ENCODE measurements at regions not wholly inside any gene's neighbourhood (a gene's known extent, or its start where the extent isn't known, plus 50 kb on each side); places are given as distances from the start of the nearest gene placed in this dataset.
"Not testable (repeated sequence)": the region's sequence is repeated elsewhere in the genome, so short reads cannot be mapped to it uniquely, and the experiment has no call there.

DNA sequence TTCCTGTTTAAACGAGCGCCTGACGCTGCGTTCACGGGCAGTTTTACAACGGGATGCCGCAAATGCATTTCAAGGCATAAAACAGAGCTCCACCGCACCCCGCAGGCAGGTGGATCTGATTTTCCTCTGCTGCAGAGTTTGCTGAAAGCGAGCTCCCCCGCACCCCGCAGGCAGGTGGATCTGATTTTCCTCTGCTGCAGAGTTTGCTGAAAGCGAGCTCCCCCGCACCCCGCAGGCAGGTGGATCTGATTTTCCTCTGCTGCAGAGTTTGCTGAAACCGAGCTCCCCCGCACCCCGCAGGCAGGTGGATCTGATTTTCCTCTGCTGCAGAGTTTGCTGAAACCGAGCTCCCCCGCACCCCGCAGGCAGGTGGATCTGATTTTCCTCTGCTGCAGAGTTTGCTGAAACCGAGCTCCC is 120.6 kb upstream of the LPCAT1 start:
- H3K27me3 ChIP-seq (ENCODE audit: insufficient read depth): peaks cover 19% of the 10 kb centered on the region
- H2AFZ ChIP-seq (ENCODE audit: low read depth); H3K4me1 ChIP-seq (ENCODE audit: control insufficient read depth in 1 of 2, insufficient read depth in 2 of 2, low read depth in 1 of 2, low read length in 1 of 2); H3K79me2 ChIP-seq (ENCODE audit: insufficient read depth); H3K9me3 ChIP-seq; H3K4me2 ChIP-seq; H3K4me3 ChIP-seq (ENCODE audit: low read depth in 2 of 2, low read length in 1 of 2); H4K20me1 ChIP-seq (ENCODE audit: insufficient read depth); H3K27ac ChIP-seq (ENCODE audit: low read depth in 2 of 2, low read length in 1 of 2); H3F3A ChIP-seq (replicated peaks; ENCODE audit: insufficient read depth); DNase-seq; H3K9ac ChIP-seq; H3K36me3 ChIP-seq (replicated peaks in 1 of 2; ENCODE audit: control insufficient read depth in 1 of 2, insufficient read depth in 2 of 2, low read length in 1 of 2); H3K9me2 ChIP-seq; POLR2A ChIA-PET: not testable (repeated sequence)
- WGBS (ENCODE audit: low lambda C conversion rate): 39% methylated on average over 8 of the region's 22 CpGs
- CTCF ChIA-PET: interaction anchor here (0.6 to 3.6 kb wide), 51 partner anchors 9 to 735 kb away, joined by 3 to 38 read pairs (median 4); partner anchors contain the start of genes LPCAT1 and SLC6A19

DNA sequence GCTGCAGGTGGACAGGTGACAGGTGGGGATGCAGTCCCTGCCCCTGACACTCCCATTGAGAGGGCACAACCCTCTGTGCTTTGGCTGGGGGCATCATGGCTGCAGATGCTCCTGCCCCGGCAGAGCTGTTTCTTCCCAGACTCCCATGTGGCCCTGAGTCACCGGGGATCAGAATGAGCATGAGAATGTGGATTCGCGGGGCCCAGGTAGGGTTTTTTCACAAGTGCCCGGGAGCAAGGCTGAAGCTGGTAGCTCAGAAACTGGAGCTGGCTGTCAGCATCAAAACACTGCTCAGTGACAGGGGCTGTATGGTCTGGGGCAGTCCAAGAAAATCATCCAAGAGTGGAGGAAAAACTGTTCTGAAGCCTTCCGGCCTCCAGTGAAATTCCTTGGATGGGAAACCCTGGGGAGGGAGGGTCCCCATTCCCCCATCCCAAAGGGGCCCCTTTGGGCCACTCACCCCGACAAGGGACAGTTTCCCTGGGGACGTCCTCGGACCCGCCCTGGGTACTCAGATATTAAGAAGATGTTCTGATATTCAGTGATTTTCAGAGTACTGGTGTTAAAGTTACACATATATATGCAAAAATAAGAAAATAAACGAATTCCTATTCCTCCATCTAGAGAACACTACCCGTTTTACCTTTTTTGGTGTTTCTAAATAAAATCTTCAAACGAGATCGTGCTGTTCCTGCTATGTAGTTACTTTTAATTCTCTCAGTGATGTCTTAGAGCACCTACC is 120.1 kb upstream of the LPCAT1 start:
- Histone ChIP-seq H3K4me2 (no peak overlapping the region), H3K79me2 (ENCODE audit: insufficient read depth) (no peaks in the 10 kb centered on the region), H3K27me3 (ENCODE audit: insufficient read depth) (peaks cover 14% of the 10 kb centered on the region), H2AFZ (ENCODE audit: low read depth) (no peak overlapping the region), H3K9me2 (no peaks in the 10 kb centered on the region), H4K20me1 (ENCODE audit: insufficient read depth) (no peaks in the 10 kb centered on the region), H3K9me3 (no peaks in the 10 kb centered on the region), H3K36me3 (replicated peaks in 1 of 2; ENCODE audit: control insufficient read depth in 1 of 2, insufficient read depth in 2 of 2, low read length in 1 of 2) (no peaks in the 10 kb centered on the region), H3K27ac (ENCODE audit: low read depth in 2 of 2, low read length in 1 of 2) (no peak overlapping the region), H3K4me3 (ENCODE audit: low read depth in 2 of 2, low read length in 1 of 2) (no peak overlapping the region), H3F3A (replicated peaks; ENCODE audit: insufficient read depth) (no peaks in the 10 kb centered on the region), H3K9ac (no peak overlapping the region), H3K4me1 (ENCODE audit: control insufficient read depth in 1 of 2, insufficient read depth in 2 of 2, low read depth in 1 of 2, low read length in 1 of 2) (peaks cover 0 to 4% of the 10 kb centered on the region in 2 experiments; a peak in 1 of 4 replicates)
- ChIA-PET CTCF (interaction anchor here (0.6 to 3.6 kb wide), 20 partner anchors 9 to 721 kb away, joined by 3 to 38 read pairs (median 6); no protein-coding TSS in a partner anchor), POLR2A (interaction anchor here (0.7 kb wide), 1 partner anchor 264 kb away, joined by 3 read pairs; no protein-coding TSS in a partner anchor)
- 8% methylated on average over 13 of the region's 14 CpGs for WGBS (ENCODE audit: low lambda C conversion rate)
- DNase-seq: peak; percentile 23
- TF ChIP-seq NRF1 (IDR thresholded peaks at IDR 0.05; ENCODE audit: low read depth, low read length) (no peak), EZH2phosphoT487 (IDR thresholded peaks at IDR 0.05; ENCODE audit: borderline replicate concordance, low read depth) (no peak), YY1 (IDR thresholded peaks at IDR 0.05; ENCODE audit: low read depth) (no peak), EP300 (IDR thresholded peaks at IDR 0.05; ENCODE audit: borderline replicate concordance in 1 of 2, low read depth in 1 of 2, low read length in 1 of 2) (no peak), RFX5 (IDR thresholded peaks at IDR 0.05; ENCODE audit: low read length) (no peak)
- TF ChIP-seq, protein P1, sequence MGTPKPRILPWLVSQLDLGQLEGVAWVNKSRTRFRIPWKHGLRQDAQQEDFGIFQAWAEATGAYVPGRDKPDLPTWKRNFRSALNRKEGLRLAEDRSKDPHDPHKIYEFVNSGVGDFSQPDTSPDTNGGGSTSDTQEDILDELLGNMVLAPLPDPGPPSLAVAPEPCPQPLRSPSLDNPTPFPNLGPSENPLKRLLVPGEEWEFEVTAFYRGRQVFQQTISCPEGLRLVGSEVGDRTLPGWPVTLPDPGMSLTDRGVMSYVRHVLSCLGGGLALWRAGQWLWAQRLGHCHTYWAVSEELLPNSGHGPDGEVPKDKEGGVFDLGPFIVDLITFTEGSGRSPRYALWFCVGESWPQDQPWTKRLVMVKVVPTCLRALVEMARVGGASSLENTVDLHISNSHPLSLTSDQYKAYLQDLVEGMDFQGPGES (IDR thresholded peaks at IDR 0.05; ENCODE audit: low read depth, low read length): no peak
- TF ChIP-seq, protein P2, sequence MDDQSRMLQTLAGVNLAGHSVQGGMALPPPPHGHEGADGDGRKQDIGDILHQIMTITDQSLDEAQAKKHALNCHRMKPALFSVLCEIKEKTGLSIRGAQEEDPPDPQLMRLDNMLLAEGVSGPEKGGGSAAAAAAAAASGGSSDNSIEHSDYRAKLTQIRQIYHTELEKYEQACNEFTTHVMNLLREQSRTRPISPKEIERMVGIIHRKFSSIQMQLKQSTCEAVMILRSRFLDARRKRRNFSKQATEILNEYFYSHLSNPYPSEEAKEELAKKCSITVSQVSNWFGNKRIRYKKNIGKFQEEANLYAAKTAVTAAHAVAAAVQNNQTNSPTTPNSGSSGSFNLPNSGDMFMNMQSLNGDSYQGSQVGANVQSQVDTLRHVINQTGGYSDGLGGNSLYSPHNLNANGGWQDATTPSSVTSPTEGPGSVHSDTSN (IDR thresholded peaks at IDR 0.05): no peak
- TF ChIP-seq, protein P3, sequence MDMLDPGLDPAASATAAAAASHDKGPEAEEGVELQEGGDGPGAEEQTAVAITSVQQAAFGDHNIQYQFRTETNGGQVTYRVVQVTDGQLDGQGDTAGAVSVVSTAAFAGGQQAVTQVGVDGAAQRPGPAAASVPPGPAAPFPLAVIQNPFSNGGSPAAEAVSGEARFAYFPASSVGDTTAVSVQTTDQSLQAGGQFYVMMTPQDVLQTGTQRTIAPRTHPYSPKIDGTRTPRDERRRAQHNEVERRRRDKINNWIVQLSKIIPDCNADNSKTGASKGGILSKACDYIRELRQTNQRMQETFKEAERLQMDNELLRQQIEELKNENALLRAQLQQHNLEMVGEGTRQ (IDR thresholded peaks at IDR 0.05; ENCODE audit: borderline replicate concordance, low read depth, low read length): no peak
- TF ChIP-seq, protein P4, sequence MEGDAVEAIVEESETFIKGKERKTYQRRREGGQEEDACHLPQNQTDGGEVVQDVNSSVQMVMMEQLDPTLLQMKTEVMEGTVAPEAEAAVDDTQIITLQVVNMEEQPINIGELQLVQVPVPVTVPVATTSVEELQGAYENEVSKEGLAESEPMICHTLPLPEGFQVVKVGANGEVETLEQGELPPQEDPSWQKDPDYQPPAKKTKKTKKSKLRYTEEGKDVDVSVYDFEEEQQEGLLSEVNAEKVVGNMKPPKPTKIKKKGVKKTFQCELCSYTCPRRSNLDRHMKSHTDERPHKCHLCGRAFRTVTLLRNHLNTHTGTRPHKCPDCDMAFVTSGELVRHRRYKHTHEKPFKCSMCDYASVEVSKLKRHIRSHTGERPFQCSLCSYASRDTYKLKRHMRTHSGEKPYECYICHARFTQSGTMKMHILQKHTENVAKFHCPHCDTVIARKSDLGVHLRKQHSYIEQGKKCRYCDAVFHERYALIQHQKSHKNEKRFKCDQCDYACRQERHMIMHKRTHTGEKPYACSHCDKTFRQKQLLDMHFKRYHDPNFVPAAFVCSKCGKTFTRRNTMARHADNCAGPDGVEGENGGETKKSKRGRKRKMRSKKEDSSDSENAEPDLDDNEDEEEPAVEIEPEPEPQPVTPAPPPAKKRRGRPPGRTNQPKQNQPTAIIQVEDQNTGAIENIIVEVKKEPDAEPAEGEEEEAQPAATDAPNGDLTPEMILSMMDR (IDR thresholded peaks at IDR 0.05): no peak
- TF ChIP-seq, protein P5, sequence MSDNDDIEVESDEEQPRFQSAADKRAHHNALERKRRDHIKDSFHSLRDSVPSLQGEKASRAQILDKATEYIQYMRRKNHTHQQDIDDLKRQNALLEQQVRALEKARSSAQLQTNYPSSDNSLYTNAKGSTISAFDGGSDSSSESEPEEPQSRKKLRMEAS (IDR thresholded peaks at IDR 0.05; ENCODE audit: low read depth): no peak
